H1 (cell line): ENCODE measurements at regions not wholly inside any gene's neighbourhood (a gene's known extent, or its start where the extent isn't known, plus 50 kb on each side); places are given as distances from the start of the nearest gene placed in this dataset.

Source experiments
- CEBPB ChIP-seq: IDR thresholded peaks from 2 replicates; pipeline ENCODE4 v1.6.1; 2012; ENCODE audit warnings: low read depth, low read length
- GABPA ChIP-seq: IDR thresholded peaks from 2 replicates; pipeline ENCODE4 v1.6.1; 2011; ENCODE audit warnings: mild to moderate bottlenecking, low read length, moderate library complexity, borderline replicate concordance; ENCODE audit not compliant: insufficient read depth
- HDAC2 ChIP-seq, 2 experiments: fragments of 300-600 bp in 1 of 2; sonication (generic) in 1 of 2; IDR thresholded peaks; 2 replicates each; pipeline ENCODE4 v1.6.1; 2011 to 2012; ENCODE audit warnings: low read depth in 2 of 2, low read length in 2 of 2, mild to moderate bottlenecking in 2 of 2, moderate library complexity in 2 of 2, borderline replicate concordance in 1 of 2, inconsistent platforms in 1 of 2
- KDM1A ChIP-seq: fragments of 200-600, 300-600 bp; sonication (generic); IDR thresholded peaks from 2 replicates; pipeline ENCODE4 v1.7.1; 2016; ENCODE audit warnings: mild to moderate bottlenecking, low read length, borderline replicate concordance
- POLR2AphosphoS5 ChIP-seq: IDR thresholded peaks from 2 replicates; pipeline ENCODE4 v1.6.1; 2011; ENCODE audit warnings: low read depth, low read length
- RBBP5 ChIP-seq: IDR thresholded peaks from 2 replicates; pipeline ENCODE4 v1.7.1; 2012; ENCODE audit warnings: low read depth, mild to moderate bottlenecking, inconsistent platforms, low read length, moderate library complexity, borderline replicate concordance
- SAP30 ChIP-seq: fragments of 300-600 bp; sonication (generic); IDR thresholded peaks from 2 replicates; pipeline ENCODE4 v1.7.1; 2012; ENCODE audit warnings: low read length, moderate library complexity, mild to moderate bottlenecking, inconsistent platforms; ENCODE audit not compliant: insufficient read depth, insufficient replicate concordance
- SIRT6 ChIP-seq: IDR thresholded peaks from one replicate; pipeline ENCODE4 v1.7.1; 2012; ENCODE audit warnings: low read length, inconsistent platforms
- SP4 ChIP-seq: IDR thresholded peaks from 2 replicates; pipeline ENCODE4 v1.6.1; 2012; ENCODE audit warnings: low read length, inconsistent platforms
- SRF ChIP-seq: IDR thresholded peaks from 2 replicates; pipeline ENCODE4 v1.6.1; 2011; ENCODE audit warnings: mild to moderate bottlenecking, low read depth, low read length, moderate library complexity
- TF ChIP-seq, protein P1 (sequence below): fragments of 300-600 bp; sonication (generic); IDR thresholded peaks from 2 replicates; pipeline ENCODE4 v1.7.1; 2012; ENCODE audit warnings: low read length, moderate library complexity, mild to moderate bottlenecking, inconsistent platforms; ENCODE audit not compliant: insufficient replicate concordance
- TF ChIP-seq, protein P2 (sequence below): IDR thresholded peaks from 2 replicates; pipeline ENCODE4 v1.6.1; 2012; ENCODE audit warnings: inconsistent platforms

DNA sequence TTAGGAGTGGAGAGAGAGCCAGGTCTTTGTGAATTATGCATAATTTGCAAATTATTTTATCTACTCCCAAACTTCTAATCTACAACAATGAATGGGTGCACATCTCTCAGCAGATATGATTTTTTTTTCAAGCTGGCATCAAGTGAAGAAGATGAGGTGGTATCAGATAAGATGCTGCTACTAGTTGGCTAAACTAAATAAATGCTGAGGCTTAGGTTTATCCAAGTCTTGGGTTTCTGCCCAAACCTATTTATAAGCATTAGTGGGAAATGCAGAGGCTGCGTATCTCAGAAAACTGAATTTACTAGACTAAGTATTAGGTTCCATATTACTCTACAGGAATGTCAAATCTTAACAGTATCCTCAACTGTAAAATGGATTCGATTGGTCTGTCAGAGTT, 703.0 kb upstream of the CELF2 start (continued):
- TF ChIP-seq, protein P1, sequence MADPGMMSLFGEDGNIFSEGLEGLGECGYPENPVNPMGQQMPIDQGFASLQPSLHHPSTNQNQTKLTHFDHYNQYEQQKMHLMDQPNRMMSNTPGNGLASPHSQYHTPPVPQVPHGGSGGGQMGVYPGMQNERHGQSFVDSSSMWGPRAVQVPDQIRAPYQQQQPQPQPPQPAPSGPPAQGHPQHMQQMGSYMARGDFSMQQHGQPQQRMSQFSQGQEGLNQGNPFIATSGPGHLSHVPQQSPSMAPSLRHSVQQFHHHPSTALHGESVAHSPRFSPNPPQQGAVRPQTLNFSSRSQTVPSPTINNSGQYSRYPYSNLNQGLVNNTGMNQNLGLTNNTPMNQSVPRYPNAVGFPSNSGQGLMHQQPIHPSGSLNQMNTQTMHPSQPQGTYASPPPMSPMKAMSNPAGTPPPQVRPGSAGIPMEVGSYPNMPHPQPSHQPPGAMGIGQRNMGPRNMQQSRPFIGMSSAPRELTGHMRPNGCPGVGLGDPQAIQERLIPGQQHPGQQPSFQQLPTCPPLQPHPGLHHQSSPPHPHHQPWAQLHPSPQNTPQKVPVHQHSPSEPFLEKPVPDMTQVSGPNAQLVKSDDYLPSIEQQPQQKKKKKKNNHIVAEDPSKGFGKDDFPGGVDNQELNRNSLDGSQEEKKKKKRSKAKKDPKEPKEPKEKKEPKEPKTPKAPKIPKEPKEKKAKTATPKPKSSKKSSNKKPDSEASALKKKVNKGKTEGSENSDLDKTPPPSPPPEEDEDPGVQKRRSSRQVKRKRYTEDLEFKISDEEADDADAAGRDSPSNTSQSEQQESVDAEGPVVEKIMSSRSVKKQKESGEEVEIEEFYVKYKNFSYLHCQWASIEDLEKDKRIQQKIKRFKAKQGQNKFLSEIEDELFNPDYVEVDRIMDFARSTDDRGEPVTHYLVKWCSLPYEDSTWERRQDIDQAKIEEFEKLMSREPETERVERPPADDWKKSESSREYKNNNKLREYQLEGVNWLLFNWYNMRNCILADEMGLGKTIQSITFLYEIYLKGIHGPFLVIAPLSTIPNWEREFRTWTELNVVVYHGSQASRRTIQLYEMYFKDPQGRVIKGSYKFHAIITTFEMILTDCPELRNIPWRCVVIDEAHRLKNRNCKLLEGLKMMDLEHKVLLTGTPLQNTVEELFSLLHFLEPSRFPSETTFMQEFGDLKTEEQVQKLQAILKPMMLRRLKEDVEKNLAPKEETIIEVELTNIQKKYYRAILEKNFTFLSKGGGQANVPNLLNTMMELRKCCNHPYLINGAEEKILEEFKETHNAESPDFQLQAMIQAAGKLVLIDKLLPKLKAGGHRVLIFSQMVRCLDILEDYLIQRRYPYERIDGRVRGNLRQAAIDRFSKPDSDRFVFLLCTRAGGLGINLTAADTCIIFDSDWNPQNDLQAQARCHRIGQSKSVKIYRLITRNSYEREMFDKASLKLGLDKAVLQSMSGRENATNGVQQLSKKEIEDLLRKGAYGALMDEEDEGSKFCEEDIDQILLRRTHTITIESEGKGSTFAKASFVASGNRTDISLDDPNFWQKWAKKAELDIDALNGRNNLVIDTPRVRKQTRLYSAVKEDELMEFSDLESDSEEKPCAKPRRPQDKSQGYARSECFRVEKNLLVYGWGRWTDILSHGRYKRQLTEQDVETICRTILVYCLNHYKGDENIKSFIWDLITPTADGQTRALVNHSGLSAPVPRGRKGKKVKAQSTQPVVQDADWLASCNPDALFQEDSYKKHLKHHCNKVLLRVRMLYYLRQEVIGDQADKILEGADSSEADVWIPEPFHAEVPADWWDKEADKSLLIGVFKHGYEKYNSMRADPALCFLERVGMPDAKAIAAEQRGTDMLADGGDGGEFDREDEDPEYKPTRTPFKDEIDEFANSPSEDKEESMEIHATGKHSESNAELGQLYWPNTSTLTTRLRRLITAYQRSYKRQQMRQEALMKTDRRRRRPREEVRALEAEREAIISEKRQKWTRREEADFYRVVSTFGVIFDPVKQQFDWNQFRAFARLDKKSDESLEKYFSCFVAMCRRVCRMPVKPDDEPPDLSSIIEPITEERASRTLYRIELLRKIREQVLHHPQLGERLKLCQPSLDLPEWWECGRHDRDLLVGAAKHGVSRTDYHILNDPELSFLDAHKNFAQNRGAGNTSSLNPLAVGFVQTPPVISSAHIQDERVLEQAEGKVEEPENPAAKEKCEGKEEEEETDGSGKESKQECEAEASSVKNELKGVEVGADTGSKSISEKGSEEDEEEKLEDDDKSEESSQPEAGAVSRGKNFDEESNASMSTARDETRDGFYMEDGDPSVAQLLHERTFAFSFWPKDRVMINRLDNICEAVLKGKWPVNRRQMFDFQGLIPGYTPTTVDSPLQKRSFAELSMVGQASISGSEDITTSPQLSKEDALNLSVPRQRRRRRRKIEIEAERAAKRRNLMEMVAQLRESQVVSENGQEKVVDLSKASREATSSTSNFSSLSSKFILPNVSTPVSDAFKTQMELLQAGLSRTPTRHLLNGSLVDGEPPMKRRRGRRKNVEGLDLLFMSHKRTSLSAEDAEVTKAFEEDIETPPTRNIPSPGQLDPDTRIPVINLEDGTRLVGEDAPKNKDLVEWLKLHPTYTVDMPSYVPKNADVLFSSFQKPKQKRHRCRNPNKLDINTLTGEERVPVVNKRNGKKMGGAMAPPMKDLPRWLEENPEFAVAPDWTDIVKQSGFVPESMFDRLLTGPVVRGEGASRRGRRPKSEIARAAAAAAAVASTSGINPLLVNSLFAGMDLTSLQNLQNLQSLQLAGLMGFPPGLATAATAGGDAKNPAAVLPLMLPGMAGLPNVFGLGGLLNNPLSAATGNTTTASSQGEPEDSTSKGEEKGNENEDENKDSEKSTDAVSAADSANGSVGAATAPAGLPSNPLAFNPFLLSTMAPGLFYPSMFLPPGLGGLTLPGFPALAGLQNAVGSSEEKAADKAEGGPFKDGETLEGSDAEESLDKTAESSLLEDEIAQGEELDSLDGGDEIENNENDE: no peak
- TF ChIP-seq CEBPB: no peak
- TF ChIP-seq SIRT6: no peak
- TF ChIP-seq, protein P2, sequence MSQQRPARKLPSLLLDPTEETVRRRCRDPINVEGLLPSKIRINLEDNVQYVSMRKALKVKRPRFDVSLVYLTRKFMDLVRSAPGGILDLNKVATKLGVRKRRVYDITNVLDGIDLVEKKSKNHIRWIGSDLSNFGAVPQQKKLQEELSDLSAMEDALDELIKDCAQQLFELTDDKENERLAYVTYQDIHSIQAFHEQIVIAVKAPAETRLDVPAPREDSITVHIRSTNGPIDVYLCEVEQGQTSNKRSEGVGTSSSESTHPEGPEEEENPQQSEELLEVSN: no peak
- TF ChIP-seq POLR2AphosphoS5: no peak
- TF ChIP-seq KDM1A: no peak
- TF ChIP-seq SRF: no peak
- TF ChIP-seq GABPA: no peak
- no peak for TF ChIP-seq HDAC2 (IDR thresholded peaks at IDR 0.05; ENCODE audit: borderline replicate concordance in 1 of 2, low read depth in 2 of 2, low read length in 2 of 2)
- no peak for TF ChIP-seq SAP30
- no peak for TF ChIP-seq SP4
- TF ChIP-seq RBBP5: no peak
